ENCODE measurements at regions not wholly inside any gene's neighbourhood (a gene's known extent, or its start where the extent isn't known, plus 50 kb on each side); places are given as distances from the start of the nearest gene placed in this dataset.

GRCh38 chr7:98679741-98680140 lies 62.7 kb downstream of the NPTX2 start:
- TF ChIP-seq CTCF (IDR thresholded peaks at IDR 0.05; ENCODE audit: low read depth, low read length, missing input control) (no peak), MAX (IDR thresholded peaks at IDR 0.05) (no peak), REST (IDR thresholded peaks at IDR 0.05) (no peak), YY1 (IDR thresholded peaks at IDR 0.05) (no peak), JUND (IDR thresholded peaks at IDR 0.05) (no peak), RAD21 (IDR thresholded peaks at IDR 0.05) (no peak), TAF1 (conservative IDR thresholded peaks at IDR 0.05) (no peak), EGR1 (IDR thresholded peaks at IDR 0.05; ENCODE audit: low read depth in 2 of 2) (no peak), GABPA (IDR thresholded peaks at IDR 0.05 in 1 of 2, conservative IDR thresholded peaks at IDR 0.05 in 1 of 2) (no peak), ZBTB33 (IDR thresholded peaks at IDR 0.05) (no peak), RXRA (IDR thresholded peaks at IDR 0.05) (no peak), SP1 (IDR thresholded peaks at IDR 0.05) (no peak), ATF3 (IDR thresholded peaks at IDR 0.05) (no peak)

Data from liver (tissue), 3 donors.